Stromal cell of bone marrow (primary cell): ENCODE measurements at regions not wholly inside any gene's neighbourhood (a gene's known extent, or its start where the extent isn't known, plus 50 kb on each side); places are given as distances from the start of the nearest gene placed in this dataset.

Source experiments
- DNase-seq: peaks from one replicate; pipeline ENCODE4 v3.0.0-alpha.2; 2012; ENCODE audit warnings: low read depth

GRCh38 chr12:4106621-4107020, 166.9 kb upstream of the CCND2 start:
- no peak for DNase-seq

DNA sequence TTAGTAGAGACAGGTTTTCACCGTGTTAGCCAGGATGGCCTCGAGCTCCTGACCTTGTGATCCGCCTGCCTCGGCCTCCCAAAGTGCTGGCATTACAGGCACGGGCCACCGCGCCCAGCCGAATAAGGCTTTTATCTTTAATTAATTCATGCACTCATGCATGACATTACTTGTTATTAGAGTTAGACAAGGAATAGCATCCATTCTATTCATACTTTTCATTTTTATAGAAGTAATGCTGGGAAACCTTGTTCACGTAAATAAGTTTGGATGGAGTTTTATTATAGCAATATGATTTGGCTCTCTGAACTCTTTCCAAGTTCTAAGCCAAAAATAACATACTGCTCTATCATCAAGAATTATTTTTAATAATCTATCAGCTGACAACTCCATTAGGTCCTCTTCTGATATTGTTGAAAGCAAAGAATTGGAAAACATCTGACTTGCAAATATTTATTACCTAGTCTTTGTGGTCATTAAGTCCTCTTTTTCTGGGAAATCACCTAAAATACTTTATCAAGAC, 168.8 kb upstream of the CCND2 start:
- DNase-seq, result no peak

- DNase-seq, result no peak
Observed at GRCh38 chr12:4099276-4099675, 174.3 kb upstream of the CCND2 start.

- DNase-seq, result no peak
Observed at GRCh38 chr12:4091016-4091743, 182.4 kb upstream of the CCND2 start.

GRCh38 chr12:4089956-4090355, 183.6 kb upstream of the CCND2 start:
- DNase-seq, result no peak

GRCh38 chr12:4089121-4089606, 184.4 kb upstream of the CCND2 start:
- peak; percentile 2 for DNase-seq

DNA sequence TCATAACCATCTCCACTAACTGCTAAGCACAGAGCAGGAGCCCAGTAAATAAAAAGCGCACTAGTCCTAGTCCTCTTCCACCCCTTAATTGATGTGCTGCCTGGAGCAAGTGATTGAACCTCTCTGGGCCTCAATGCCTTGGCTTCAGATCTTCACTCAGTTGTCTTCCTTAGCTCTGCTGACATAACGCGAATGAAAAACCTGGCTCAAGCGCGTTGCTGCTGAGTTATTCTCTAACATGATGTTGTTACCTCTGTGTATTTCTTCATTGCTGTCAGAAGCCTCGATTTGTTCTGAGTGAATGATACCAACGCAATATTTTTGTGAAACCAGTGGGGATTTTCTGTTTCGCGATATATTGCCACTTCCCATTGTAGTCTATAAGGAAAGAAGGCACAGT, 185.1 kb upstream of the CCND2 start:
- DNase-seq, result no peak

DNA sequence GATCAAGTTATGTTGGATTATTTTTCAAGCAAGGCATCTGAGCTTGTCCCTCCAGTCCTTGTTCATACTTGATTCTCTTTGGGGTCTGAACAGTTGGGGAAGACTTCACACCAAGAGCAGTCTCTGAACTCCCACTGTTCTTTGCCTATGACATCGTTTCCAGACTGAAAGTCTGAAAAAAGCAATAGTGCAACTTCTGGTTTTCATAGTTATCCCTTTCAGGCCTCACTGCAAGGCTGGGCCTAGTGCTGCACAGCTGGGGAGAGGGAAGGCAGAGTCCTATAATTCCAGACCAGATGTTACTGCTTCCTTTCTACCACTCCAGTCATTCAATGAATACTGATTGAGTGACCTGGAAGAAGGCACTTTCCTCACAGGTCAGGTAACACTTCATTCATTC, 187.1 kb upstream of the CCND2 start:
- DNase-seq, result no peak

- DNase-seq, result no peak
Observed at GRCh38 chr12:4084573-4084972, 189.0 kb upstream of the CCND2 start.

GRCh38 chr12:4082809-4083403, 190.7 kb upstream of the CCND2 start:
- DNase-seq, result no peak

DNA sequence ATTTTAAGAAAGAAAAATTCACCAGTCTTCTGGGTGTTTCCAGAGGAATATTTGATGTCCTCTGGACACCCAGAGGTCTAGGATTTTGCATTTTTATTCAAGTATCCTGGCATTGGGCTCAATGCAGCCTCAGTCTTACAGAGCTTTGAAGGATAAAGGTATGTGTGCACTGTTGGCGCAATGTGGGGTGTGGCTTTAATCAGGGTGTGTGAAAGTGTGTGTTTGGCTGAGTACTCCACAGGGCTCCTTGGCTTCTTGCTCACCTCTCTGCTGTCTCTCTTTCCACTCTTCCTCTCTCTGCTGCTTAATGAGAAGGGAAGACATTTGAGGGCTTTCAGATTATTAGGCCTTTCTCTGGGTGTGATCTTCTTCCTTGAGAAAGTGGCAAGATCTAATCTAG, 193.3 kb upstream of the CCND2 start:
- no peak for DNase-seq

GRCh38 chr12:4074129-4074528, 199.4 kb upstream of the CCND2 start:
- DNase-seq, result no peak

DNA sequence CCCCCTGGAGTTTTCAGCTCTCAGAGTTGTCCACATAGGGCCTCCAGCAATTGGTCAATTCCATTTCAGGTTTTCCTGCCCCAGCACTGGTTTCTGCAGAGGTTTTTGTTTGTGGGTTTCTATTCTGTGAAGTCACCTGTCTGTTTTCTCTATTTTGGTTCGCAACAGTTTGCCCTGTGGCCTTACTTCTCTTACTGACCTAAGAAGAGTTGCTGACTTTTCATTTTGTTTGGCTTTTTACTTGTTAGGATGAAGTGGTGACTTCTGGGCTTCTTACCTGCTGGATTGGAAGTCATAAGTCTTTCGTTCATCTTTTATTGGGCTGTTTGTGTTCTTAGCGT, 196.4 kb upstream of the PARP11 start:
- DNase-seq, result no peak

DNA sequence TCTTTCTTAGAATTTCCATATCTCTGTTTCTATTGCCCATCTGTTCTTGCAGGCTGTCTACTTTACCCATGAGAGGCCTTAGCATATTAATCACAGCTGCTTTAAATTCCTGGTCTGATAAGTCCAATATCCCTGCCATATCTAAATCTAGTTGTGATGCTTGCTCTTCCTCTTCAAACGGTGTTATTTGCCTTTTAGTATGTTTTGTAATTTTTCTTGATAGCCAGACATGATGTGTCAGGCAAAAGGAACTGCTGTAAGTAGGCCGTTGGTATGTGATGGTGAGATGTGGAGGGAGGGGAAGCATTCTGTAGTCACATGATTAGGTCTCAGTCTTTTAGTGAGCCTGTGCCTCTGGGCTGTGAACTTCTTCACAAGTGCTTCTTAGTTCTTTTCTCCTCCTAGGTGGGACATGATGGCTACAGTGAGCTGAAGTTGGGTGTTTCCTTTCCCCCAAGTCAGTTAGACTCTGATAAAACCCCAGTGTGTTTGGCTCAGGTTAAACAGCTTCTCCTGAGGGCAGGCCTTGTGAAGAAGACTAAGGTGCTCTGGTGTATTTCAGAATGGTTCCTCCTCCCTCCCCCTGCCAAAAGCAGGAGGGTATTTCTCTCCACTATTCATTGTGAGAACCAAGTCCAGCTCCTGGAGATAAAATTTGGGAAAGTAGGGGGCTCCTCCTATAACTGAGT, 195.9 kb upstream of the PARP11 start:
- no peak for DNase-seq

- no peak for DNase-seq
Observed at GRCh38 chr12:4064008-4064407, 190.8 kb upstream of the PARP11 start.

GRCh38 chr12:4059898-4060568, 186.8 kb upstream of the PARP11 start:
- no peak for DNase-seq

GRCh38 chr12:4056910-4057845, 184.0 kb upstream of the PARP11 start:
- DNase-seq, result no peak

DNA sequence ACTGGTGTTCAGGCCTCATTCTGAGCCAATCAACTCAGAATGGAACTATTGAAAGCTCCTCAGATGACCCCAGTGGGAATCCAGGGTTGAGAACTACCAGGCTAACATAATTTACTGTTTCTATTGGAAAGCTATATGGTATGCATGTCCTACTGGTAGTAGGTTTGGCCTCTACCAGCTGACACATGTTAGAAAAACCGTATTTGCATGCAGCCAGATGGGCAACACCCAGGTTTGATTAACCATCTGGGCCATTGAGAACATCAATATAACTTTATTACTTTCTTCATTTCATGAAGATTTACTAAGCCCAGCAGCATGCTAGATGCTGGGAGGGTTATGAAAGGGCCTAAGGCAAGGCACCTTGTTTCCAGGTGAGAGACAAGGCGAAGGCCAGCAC, 181.4 kb upstream of the PARP11 start:
- DNase-seq, result no peak

- DNase-seq, result no peak
Observed at GRCh38 chr12:4052691-4053090, 179.5 kb upstream of the PARP11 start.

DNA sequence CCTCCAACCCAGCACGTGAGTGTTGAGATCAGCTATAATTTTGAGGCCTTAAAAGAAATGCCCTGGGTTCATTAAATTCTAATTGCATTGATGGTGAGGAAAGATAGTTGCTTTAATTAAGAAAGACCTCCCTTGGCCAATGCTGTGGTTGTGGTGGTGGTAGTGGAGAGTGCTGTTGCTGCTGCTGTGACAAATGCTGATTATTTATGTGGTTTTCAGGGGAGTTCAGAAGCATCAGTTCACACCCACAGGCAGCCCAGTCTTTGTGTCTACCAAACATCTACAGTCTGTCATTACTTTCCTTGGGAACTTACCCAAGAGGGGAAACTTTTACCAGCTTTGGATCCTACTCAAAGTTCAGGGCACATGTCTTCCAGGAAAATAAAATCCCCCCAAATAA, 178.4 kb upstream of the PARP11 start:
- no peak for DNase-seq

GRCh38 chr12:4050340-4050739, 177.1 kb upstream of the PARP11 start:
- DNase-seq, result no peak
